GM12864 (cell line): ENCODE measurements at regions not wholly inside any gene's neighbourhood (a gene's known extent, or its start where the extent isn't known, plus 50 kb on each side); places are given as distances from the start of the nearest gene placed in this dataset.

ENCODE experiments used
- DNase-seq: peaks from one replicate; pipeline ENCODE4 v3.0.0-alpha.2; 2011; ENCODE audit warnings: low read depth
- H3K4me3 ChIP-seq: 2 replicates; pipeline ENCODE4 v1.5.1; 2011; ENCODE audit warnings: mild to moderate bottlenecking, low read depth, low read length, control low read depth
- TF ChIP-seq, protein P1 (sequence below): IDR thresholded peaks from 2 replicates; pipeline ENCODE4 v1.5.1; 2011; ENCODE audit warnings: low read depth, mild to moderate bottlenecking, moderate library complexity, low read length, control low read depth, inconsistent platforms; ENCODE audit errors: missing control alignments

DNA sequence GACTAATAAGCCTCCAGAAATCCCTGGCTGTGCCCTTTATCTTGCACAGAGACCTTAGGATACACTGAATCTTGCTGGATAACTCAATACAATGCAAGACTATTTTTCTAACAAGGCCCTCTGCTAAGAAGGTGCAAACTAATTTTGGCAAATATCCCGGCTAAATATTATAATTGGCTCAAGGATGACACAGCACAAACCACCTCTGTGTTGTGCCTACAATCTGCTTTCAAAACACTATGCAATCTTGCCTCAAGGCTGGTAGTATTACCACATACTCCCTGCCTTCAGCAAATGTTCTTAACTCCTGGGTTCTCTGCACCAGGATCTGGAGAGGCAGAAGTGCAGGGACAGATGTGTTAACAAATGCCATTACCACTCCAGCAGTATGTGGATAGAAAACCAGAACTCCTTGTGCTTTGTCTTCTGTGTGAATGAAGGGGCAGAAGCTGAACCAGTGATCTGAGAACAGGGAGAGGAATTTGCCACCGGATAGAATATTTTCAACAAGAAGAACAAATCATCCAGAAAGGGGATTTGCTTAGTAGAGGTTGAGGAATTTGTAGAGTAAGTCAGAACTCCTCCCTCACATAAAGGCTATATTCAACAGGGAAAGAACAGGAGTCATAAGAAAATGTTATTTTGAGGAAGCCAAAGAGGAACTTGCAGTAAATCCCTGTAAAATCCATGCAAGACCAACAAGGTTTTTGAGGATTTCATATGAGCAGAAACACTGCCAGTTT is 74.1 kb upstream of the SLC4A11 start:
- no peak for DNase-seq
- no peak overlapping the region for H3K4me3 ChIP-seq
- TF ChIP-seq, protein P1, sequence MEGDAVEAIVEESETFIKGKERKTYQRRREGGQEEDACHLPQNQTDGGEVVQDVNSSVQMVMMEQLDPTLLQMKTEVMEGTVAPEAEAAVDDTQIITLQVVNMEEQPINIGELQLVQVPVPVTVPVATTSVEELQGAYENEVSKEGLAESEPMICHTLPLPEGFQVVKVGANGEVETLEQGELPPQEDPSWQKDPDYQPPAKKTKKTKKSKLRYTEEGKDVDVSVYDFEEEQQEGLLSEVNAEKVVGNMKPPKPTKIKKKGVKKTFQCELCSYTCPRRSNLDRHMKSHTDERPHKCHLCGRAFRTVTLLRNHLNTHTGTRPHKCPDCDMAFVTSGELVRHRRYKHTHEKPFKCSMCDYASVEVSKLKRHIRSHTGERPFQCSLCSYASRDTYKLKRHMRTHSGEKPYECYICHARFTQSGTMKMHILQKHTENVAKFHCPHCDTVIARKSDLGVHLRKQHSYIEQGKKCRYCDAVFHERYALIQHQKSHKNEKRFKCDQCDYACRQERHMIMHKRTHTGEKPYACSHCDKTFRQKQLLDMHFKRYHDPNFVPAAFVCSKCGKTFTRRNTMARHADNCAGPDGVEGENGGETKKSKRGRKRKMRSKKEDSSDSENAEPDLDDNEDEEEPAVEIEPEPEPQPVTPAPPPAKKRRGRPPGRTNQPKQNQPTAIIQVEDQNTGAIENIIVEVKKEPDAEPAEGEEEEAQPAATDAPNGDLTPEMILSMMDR, result no peak

DNA sequence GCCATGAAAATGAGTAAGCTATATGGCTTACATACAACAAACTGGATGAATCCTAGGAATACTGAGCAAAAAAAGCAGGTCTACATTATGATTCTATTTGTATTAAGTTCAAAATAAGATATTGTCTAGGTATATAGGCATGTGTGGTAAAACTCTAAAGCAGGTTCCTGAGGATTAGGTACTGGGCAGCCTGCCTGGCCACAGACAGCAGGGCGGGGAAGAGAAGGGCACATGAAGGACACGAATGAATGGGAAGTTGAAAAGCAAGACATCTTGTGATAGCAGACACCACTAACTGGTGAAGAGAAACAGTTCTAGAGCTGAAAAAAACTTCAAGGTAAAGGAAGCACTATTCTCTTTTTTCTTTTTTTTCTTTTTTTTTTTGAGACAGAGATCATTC is 72.6 kb upstream of the SLC4A11 start:
- no peak for DNase-seq
- TF ChIP-seq, protein P1, result no peak
- no peak overlapping the region for H3K4me3 ChIP-seq

DNA sequence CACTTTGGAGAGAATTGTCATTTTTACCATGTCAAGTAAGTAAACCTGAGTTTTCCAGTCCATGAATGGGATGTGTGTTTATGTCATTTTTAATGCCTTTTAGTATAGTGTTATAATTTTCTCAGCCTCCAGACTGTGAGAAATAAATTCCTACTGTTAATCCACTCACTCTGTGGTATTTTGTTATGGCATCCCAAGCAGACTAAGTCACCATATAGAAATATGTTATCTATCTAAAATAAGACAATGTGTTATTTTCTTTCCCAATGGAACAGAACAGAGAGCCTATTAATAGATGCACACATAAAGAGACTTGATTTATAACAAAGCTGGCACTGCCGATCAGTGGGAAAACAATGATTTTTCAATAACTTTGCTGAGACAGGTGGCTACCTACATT is 70.2 kb upstream of the SLC4A11 start:
- H3K4me3 ChIP-seq, result no peak overlapping the region
- TF ChIP-seq, protein P1, result no peak
- no peak for DNase-seq

DNA sequence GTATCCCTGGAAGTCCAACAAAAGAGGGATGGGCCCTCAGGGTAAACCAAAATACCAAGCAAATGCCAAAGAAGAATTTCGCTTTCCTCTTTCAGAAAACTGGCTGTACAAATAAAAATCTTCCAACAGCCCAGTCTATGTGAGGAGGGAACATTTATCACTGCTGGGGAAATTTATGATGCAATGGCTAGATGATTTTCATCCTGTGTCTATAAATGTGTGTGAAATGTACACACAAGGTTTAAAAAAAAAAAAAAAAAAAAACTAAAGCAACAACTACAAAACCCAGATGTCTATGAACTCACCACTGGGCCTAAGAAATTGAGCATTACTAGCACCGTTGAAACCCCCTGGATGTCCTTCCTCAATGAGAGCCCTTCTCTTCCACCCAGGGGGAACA is 68.7 kb upstream of the SLC4A11 start:
- TF ChIP-seq, protein P1, result no peak
- H3K4me3 ChIP-seq, result no peak overlapping the region
- no peak for DNase-seq

DNA sequence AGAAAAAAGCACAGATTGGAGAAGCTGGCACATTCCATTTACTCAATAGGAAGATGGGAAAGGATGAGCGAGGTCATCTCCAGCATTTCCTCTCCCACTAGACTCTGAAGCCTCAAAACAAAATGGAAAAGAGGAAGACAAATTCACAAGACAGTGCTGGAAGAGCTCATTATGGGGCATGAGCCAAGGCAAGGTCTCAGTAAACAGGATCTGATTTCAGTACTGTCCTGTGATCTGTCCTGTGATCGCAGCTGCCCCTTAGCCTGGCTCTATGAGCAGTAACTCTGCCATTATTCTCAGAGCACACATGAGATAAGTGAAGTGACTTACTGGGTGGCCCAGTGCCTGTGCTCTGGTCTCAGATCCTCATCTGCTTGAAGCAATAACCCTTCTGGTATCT is 68.1 kb upstream of the SLC4A11 start:
- TF ChIP-seq, protein P1, result no peak
- no peak for DNase-seq
- H3K4me3 ChIP-seq, result no peak overlapping the region

DNA sequence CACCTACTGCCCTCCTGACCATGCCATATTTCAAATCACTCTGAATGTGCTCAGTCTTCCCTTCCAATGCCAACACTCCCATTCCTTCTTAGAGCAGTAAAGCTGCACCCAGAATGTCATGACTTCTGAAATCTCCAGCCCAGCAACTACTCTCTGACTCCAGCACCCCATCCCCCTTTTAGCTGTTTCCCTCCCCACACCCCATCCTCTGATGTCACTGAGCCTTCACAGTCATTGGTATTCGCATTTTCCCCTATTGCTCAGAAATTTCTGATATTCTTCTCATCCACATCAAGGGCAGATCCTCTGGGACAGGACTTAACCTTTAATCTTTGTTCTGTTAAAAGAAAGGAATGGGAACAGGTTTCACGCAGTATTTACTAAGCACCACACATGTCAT is 67.1 kb upstream of the SLC4A11 start:
- no peak overlapping the region for H3K4me3 ChIP-seq
- no peak for DNase-seq
- TF ChIP-seq, protein P1, result no peak

DNA sequence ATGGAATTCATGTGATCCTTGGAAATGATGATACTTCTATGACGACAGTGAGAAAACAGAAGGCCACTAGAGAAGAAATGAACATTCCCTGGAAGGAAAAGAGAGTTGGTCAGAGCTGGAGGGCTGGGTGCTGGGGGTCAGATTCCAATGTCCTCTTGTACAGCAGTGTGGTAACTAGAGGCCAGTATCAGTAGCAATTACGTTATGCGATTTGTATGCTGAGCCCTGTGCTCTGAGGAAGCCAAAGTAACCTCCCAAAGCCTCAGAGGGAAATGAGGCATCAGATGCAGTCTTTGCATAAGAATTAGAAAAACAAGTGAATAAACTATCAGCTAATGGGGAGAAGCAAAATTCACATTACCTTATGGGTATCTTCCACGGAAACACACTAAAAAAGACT is 65.5 kb upstream of the SLC4A11 start:
- TF ChIP-seq, protein P1, result no peak
- no peak for DNase-seq

More for the DNA sequence above, 65.5 kb upstream of the SLC4A11 start:
- no peak overlapping the region for H3K4me3 ChIP-seq
